CD4-positive, alpha-beta T cell (primary cell): ENCODE measurements at regions not wholly inside any gene's neighbourhood (a gene's known extent, or its start where the extent isn't known, plus 50 kb on each side); places are given as distances from the start of the nearest gene placed in this dataset.
A peak's percentile ranks its signal among the peaks of the same experiment; 100 is the strongest.

ENCODE experiments used
- ATAC-seq: fragments of 200-7000 bp; cut with Tn5 transposase; one replicate; pipeline ENCODE4 v1.10.0; 2022; ENCODE audit warnings: mild to moderate bottlenecking; ENCODE audit not compliant: poor library complexity
- CTCF ChIA-PET: fragments of 350-600 bp; sonication (Branson Sonifier 250); formaldehyde crosslinking; loops from one replicate; lab custom pipeline; 2021; ENCODE audit warnings: antibody characterized with exemption, inconsistent platforms; lab: Charles Lee
- POLR2A ChIA-PET: fragments of 350-600 bp; sonication (Branson Sonifier 250); formaldehyde crosslinking; loops from one replicate; lab custom pipeline; 2021; ENCODE audit warnings: antibody characterized with exemption, inconsistent platforms; lab: Charles Lee
- DNase-seq, 14 experiments: peaks; one replicate each; pipeline ENCODE4 v3.0.0-alpha.2; 2013 to 2020; ENCODE audit warnings: mixed read lengths in 2 of 14
- H3K27ac ChIP-seq, 2 donors: one replicate each; pipeline versions ENCODE4 v1.5.1 to v1.7.0; 2013; ENCODE audit warnings: low read length in 2 of 2, low read depth in 1 of 2, mild to moderate bottlenecking in 1 of 2
- H3K27me3 ChIP-seq, 2 experiments: 1 replicate in 1 of 2; 2 replicates in 1 of 2; pipeline versions ENCODE4 v1.6.1 to v1.7.0; 2013; ENCODE audit warnings: low read length in 2 of 2, control low read depth in 1 of 2, mild to moderate bottlenecking in 1 of 2, moderate library complexity in 1 of 2; ENCODE audit not compliant: insufficient read depth in 2 of 2, control insufficient read depth in 1 of 2
- H3K36me3 ChIP-seq: one replicate; pipeline ENCODE4 v1.6.1; 2013; ENCODE audit warnings: low read length, control low read depth; ENCODE audit not compliant: insufficient read depth
- H3K4me1 ChIP-seq: one replicate; pipeline ENCODE4 v1.6.1; 2013; ENCODE audit warnings: low read length, control low read depth; ENCODE audit not compliant: insufficient read depth
- H3K4me3 ChIP-seq: one replicate; pipeline ENCODE4 v1.5.1; 2013; ENCODE audit warnings: mild to moderate bottlenecking, low read length, moderate library complexity
- H3K9me3 ChIP-seq, 2 experiments: 1 replicate in 1 of 2; 2 replicates in 1 of 2; pipeline versions ENCODE4 v1.6.1 to v1.7.0; 2013; ENCODE audit warnings: low read length in 2 of 2, mild to moderate bottlenecking in 2 of 2, control low read depth in 1 of 2, moderate library complexity in 1 of 2; ENCODE audit not compliant: control insufficient read depth in 1 of 2, insufficient read depth in 1 of 2
- H3K27ac Mint-ChIP-seq: one replicate; pipeline ENCODE4 v1.8.0; 2020; ENCODE audit warnings: mixed read lengths
- H3K27me3 Mint-ChIP-seq: one replicate; pipeline ENCODE4 v1.8.0; 2021; ENCODE audit warnings: mixed read lengths
- H3K36me3 Mint-ChIP-seq: one replicate; pipeline ENCODE4 v1.8.0; 2021; ENCODE audit warnings: low read depth, mixed read lengths
- H3K4me1 Mint-ChIP-seq: one replicate; pipeline ENCODE4 v1.8.0; 2021; ENCODE audit warnings: low read depth, mixed read lengths
- H3K4me3 Mint-ChIP-seq: one replicate; pipeline ENCODE4 v1.8.0; 2020; ENCODE audit warnings: mild to moderate bottlenecking, mixed read lengths
- H3K9me3 Mint-ChIP-seq: one replicate; pipeline ENCODE4 v1.8.0; 2020; ENCODE audit warnings: mixed read lengths
- CTCF ChIP-seq: fragments of 200-600 bp; IDR thresholded peaks from one replicate; pipeline ENCODE4 v1.8.0; 2022; ENCODE audit warnings: antibody characterized with exemption, mild to moderate bottlenecking
- intact Hi-C, 2 experiments: fragments of 100-400 bp; cut with DNase I in 1 of 2; cut with micrococcal nuclease in 1 of 2; formaldehyde crosslinking; loops; one replicate each; pipeline versions ENCODE4 v1.15.1 to v1.9.0; 2023 to 2025; cut with DNase I, micrococcal nuclease

- no peak overlapping the region for H3K27ac ChIP-seq
- Mint-ChIP-seq H3K4me1 (no peaks in the 10 kb centered on the region), H3K4me3 (no peak overlapping the region), H3K27me3 (no peaks in the 10 kb centered on the region), H3K9me3 (peaks cover 32% of the 10 kb centered on the region), H3K36me3 (peaks cover 100% of the 10 kb centered on the region), H3K27ac (no peak overlapping the region)
- H3K9me3 ChIP-seq: peaks cover 100% of the 10 kb centered on the region in 2 experiments
- ChIA-PET POLR2A (no interaction called here), CTCF (no interaction called here)
- intact Hi-C loops: loop anchor here in 1 of 2 experiments (5.0 kb wide), 1 partner anchor 70 kb away; no protein-coding TSS in a partner anchor
- peak in 1 of 14 experiments; percentile 2 for DNase-seq
- H3K27me3 ChIP-seq: no peaks in the 10 kb centered on the region
- ATAC-seq: no peak
- peaks cover 88% of the 10 kb centered on the region for H3K36me3 ChIP-seq
- no peak for TF ChIP-seq CTCF
- no peaks in the 10 kb centered on the region for H3K4me1 ChIP-seq
- no peak overlapping the region for H3K4me3 ChIP-seq
These were observed 107.2 kb downstream of the SNRPN start for GRCh38 chr15:25061808-25062550.

- no peak for TF ChIP-seq CTCF
- Histone ChIP-seq H3K9me3 (peaks cover 100% of the 10 kb centered on the region in 2 experiments), H3K27ac (no peak overlapping the region), H3K27me3 (no peaks in the 10 kb centered on the region), H3K4me1 (no peaks in the 10 kb centered on the region), H3K4me3 (no peak overlapping the region), H3K36me3 (peaks cover 88% of the 10 kb centered on the region)
- ChIA-PET CTCF (no interaction called here), POLR2A (no interaction called here)
- intact Hi-C loops: loop anchor here in 1 of 2 experiments (5.0 kb wide), 1 partner anchor 70 kb away; no protein-coding TSS in a partner anchor
- H3K4me1 Mint-ChIP-seq: no peaks in the 10 kb centered on the region
- peak in 1 of 14 experiments; percentile 1 for DNase-seq
- ATAC-seq: no peak
- H3K36me3 Mint-ChIP-seq: peaks cover 100% of the 10 kb centered on the region
- peaks cover 33% of the 10 kb centered on the region for H3K9me3 Mint-ChIP-seq
- no peak overlapping the region for H3K4me3 Mint-ChIP-seq
- no peaks in the 10 kb centered on the region for H3K27me3 Mint-ChIP-seq
- no peak overlapping the region for H3K27ac Mint-ChIP-seq
These were observed 108.0 kb downstream of the SNRPN start for GRCh38 chr15:25062551-25063430.

- TF ChIP-seq CTCF: no peak
- no peak for DNase-seq
- no peak overlapping the region for H3K27ac Mint-ChIP-seq
- POLR2A ChIA-PET: no interaction called here
- H3K27ac ChIP-seq: no peak overlapping the region
- H3K27me3 Mint-ChIP-seq: no peaks in the 10 kb centered on the region
- H3K4me1 ChIP-seq: no peaks in the 10 kb centered on the region
- peaks cover 100% of the 10 kb centered on the region in 2 experiments for H3K9me3 ChIP-seq
- intact Hi-C loops: loop anchor here in 1 of 2 experiments (5.0 kb wide), 1 partner anchor 93 kb away; no protein-coding TSS in a partner anchor
- H3K9me3 Mint-ChIP-seq: peaks cover 35% of the 10 kb centered on the region
- ATAC-seq: no peak
- CTCF ChIA-PET: no interaction called here
- H3K36me3 Mint-ChIP-seq: peaks cover 100% of the 10 kb centered on the region
- no peaks in the 10 kb centered on the region for H3K27me3 ChIP-seq
- H3K4me3 ChIP-seq: no peak overlapping the region
- H3K4me1 Mint-ChIP-seq: no peaks in the 10 kb centered on the region
- no peak overlapping the region for H3K4me3 Mint-ChIP-seq
- H3K36me3 ChIP-seq: peaks cover 88% of the 10 kb centered on the region
These were observed 110.5 kb downstream of the SNRPN start for GRCh38 chr15:25065286-25065685.
